ENCODE measurements at regions not wholly inside any gene's neighbourhood (a gene's known extent, or its start where the extent isn't known, plus 50 kb on each side); places are given as distances from the start of the nearest gene placed in this dataset.

DNA sequence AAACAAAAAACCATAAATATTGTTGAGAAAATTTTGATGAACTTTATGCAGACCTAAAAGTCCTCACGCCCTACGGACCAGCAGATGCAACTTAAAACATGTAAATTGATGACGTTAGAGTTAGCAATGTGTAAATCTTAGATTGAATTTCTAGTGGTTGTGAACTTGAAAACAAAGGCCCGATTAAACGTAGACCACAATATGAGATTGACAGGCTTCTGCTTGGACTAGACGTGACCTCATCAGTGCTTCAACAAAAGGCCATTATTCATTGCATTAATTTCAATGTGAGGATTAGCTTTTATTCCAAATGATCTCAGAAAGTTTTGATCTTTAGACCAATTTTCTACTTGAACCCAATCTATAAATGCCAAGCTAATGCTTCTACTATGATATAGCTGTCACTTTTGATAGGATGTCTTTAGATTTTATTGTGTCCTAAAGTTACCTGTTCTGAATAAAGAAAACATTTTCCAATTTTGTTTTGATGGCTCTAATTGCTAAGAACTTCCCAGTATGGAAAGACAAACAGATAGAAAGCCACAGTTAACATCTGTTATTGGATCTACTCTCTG lies 55.4 kb upstream of the SPPL2A start:
- in situ Hi-C loops (cut with MboI; ENCODE audit: low pct_unique_long_range_greater_than_20kb in 2 of 9, low sequenced_read_pairs in 9 of 9, unreplicated experiment in 9 of 9): no loop called here
- ATAC-seq (replicated peaks in 6 of 8): no peak
- Histone ChIP-seq H3K4me1 (replicated peaks in 1 of 2) (no peaks in the 10 kb centered on the region), H3K4me3 (no peak overlapping the region), H3K27ac (no peak overlapping the region)
- 60 to 98% (median 81%) methylated on average over 2 to 6 of the region's 6 CpGs; no CpG with 5 or more reads in 1 of the 10 experiments for WGBS, 10 experiments

DNA sequence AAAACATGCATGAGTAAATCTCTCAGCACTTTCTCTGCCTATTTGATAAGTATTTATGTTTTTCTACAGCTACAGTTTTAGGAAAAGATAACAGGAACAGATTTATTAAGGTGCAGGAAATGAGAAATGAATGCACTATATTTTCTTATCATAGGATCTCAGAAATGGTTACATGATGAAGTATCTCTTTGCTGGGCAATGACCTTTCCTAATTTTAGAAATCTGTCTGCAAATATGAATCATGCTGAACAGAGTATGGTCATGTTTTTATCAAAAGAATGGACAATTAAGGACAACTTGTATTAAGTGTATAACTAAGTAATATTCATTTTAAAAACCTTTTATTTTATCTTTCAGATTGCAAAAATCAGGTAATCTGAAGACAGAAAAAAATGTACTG lies 53.8 kb upstream of the SPPL2A start:
- ATAC-seq (replicated peaks in 6 of 8): no peak
- Histone ChIP-seq H3K4me3 (no peak overlapping the region), H3K27ac (no peak overlapping the region), H3K4me1 (replicated peaks in 1 of 2) (no peaks in the 10 kb centered on the region)
- in situ Hi-C loops (cut with MboI; ENCODE audit: low pct_unique_long_range_greater_than_20kb in 2 of 9, low sequenced_read_pairs in 9 of 9, unreplicated experiment in 9 of 9): no loop called here

DNA sequence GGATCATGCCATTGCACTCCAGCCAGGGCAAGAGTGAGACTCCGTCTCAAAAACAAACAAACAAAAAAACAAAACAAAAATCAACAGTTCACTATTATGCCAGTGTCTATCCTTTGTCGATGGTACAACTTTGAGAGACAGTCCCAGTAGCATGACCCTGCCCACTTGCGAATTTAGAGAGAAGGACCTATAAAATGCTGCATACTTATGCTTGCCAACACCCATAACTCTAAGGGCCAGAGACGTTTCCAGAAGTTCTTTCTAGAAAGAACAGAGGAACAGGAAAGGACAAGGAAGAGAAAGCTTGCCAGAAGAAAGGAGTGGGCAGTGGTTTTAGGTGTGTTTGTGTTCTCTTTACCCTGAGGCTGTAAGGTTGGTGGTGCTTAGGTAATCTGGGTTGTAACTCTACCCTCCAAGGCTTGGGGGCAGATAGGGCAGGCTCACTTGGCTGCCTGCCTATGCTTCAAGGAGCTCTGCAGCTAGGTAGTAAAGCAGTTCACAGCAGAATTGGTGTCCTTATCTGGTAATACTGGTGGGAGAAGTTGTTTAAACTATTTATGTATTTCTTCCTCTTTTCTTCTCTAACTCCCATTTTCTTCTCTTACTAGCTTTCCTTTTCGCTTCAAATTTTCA lies 50.6 kb upstream of the SPPL2A start:
- Histone ChIP-seq H3K4me3 (no peak overlapping the region), H3K27ac (no peak overlapping the region), H3K4me1 (replicated peaks in 1 of 2) (no peaks in the 10 kb centered on the region)
- in situ Hi-C loops (cut with MboI; ENCODE audit: low pct_unique_long_range_greater_than_20kb in 2 of 9, low sequenced_read_pairs in 9 of 9, unreplicated experiment in 9 of 9): no loop called here
- ATAC-seq (replicated peaks in 6 of 8): peak in 3 of 8 experiments; percentile 46 to 52 (median 51)
- WGBS, 10 experiments: 57 to 100% (median 78%) methylated on average over 1 to 3 of the region's 5 CpGs
